ENCODE measurements at regions not wholly inside any gene's neighbourhood (a gene's known extent, or its start where the extent isn't known, plus 50 kb on each side); places are given as distances from the start of the nearest gene placed in this dataset.

DNA sequence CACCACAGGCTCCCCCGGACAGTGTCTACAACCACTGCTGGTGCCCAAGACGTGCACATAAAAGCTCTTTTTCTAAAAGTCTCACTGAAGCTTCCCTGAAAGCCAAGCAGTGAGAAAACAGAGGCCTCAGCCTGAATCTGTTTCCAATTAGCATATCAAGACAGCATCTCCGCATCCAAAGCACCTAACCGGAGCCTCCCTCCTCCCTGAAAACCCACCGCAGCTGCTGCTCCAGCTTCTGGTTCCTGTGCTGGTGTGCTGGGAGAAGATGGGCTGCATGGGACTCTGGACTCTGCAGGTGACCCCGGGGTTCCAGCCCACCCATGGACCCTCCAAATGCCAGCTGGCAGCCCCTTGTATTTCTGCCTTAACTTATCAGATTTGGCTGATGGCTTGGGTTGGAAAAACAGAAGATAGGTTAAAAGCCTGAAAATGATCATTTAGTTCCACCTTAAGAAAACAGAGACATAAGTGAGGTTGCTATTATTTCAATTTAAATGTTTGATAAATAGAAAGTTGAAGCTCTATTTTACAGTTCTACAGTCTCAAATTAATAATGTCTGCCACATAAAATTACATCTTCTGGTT lies 103.3 kb downstream of the TMEM18 start:
- no peaks in the 10 kb centered on the region for H3K9me3 ChIP-seq
- H3K4me3 ChIP-seq (replicated peaks in 1 of 3) = no peak overlapping the region
- 66 to 71% methylated on average over 6 of the region's 6 CpGs for WGBS, 2 donors
- DNase-seq = no peak
- no peak overlapping the region for H3K27ac ChIP-seq
- H3K36me3 ChIP-seq = no peaks in the 10 kb centered on the region
- intact Hi-C loops (cut with DNase I) = no loop called here
- H3K27me3 ChIP-seq = no peaks in the 10 kb centered on the region
- no peak for TF ChIP-seq POLR2A (IDR thresholded peaks at IDR 0.05)
- TF ChIP-seq, protein P1, sequence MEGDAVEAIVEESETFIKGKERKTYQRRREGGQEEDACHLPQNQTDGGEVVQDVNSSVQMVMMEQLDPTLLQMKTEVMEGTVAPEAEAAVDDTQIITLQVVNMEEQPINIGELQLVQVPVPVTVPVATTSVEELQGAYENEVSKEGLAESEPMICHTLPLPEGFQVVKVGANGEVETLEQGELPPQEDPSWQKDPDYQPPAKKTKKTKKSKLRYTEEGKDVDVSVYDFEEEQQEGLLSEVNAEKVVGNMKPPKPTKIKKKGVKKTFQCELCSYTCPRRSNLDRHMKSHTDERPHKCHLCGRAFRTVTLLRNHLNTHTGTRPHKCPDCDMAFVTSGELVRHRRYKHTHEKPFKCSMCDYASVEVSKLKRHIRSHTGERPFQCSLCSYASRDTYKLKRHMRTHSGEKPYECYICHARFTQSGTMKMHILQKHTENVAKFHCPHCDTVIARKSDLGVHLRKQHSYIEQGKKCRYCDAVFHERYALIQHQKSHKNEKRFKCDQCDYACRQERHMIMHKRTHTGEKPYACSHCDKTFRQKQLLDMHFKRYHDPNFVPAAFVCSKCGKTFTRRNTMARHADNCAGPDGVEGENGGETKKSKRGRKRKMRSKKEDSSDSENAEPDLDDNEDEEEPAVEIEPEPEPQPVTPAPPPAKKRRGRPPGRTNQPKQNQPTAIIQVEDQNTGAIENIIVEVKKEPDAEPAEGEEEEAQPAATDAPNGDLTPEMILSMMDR (IDR thresholded peaks at IDR 0.05) = no peak
- H3K4me1 ChIP-seq = no peaks in the 10 kb centered on the region

DNA sequence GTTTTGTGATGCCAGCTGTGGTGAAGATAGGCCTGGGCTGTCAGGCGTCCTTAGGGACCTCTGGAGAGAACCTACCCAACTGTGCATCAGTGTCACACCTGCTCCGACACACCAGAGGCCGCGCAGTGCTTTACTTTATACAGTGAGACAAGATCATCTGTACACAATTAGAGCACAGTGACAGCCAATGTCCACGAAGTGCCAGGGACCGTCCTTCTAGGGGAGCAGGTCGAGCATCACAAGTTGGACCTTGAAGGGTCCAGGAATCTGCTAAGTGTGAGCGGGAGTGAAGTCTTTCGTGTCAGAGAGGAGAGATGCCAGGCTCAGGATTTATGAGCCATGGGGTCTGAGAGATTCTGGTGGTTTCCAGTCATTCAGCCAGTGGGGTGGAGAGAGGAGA lies 104.2 kb downstream of the TMEM18 start:
- 91 to 93% methylated on average over 9 of the region's 9 CpGs for WGBS, 2 donors

DNA sequence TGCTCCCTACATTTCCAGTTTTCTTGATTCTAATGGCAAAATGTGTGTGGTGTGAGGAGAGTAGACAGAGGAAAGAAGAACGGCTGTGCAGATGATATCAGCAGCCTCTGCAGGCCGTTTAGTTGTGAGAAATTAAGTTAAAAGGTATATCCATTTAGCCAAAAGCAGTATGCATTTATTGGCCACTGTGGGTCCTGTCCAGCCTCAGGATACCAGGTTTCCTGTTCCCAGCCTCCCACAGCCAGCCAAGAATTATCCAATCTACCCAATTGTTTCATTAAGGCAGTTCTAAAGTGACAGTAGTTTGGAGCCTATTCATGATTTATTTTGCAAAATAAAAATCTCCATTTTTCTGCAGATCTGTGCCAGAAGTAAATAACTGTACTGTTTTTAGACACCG lies 107.5 kb downstream of the TMEM18 start:
- no peaks in the 10 kb centered on the region for H3K9me3 ChIP-seq
- intact Hi-C loops (cut with DNase I) = no loop called here
- peaks cover 5 to 20% of the 10 kb centered on the region in 2 donors for H3K4me1 ChIP-seq
- 74 to 79% methylated on average over 3 of the region's 3 CpGs for WGBS, 2 donors
- no peaks in the 10 kb centered on the region for H3K27me3 ChIP-seq
- no peak overlapping the region for H3K27ac ChIP-seq
- no peaks in the 10 kb centered on the region for H3K36me3 ChIP-seq
- DNase-seq = no peak
- no peak overlapping the region for H3K4me3 ChIP-seq (replicated peaks in 1 of 3)
- TF ChIP-seq, protein P1 (IDR thresholded peaks at IDR 0.05) = no peak
- no peak for TF ChIP-seq POLR2A (IDR thresholded peaks at IDR 0.05)

More for the DNA sequence above, 104.2 kb downstream of the TMEM18 start:
- H3K27ac ChIP-seq = no peak overlapping the region
- no peaks in the 10 kb centered on the region for H3K27me3 ChIP-seq
- no peak for DNase-seq
- TF ChIP-seq POLR2A (IDR thresholded peaks at IDR 0.05) = no peak
- TF ChIP-seq, protein P1 (IDR thresholded peaks at IDR 0.05) = no peak
- H3K4me1 ChIP-seq = peaks cover 0 to under 1% of the 10 kb centered on the region in 2 donors
- intact Hi-C loops (cut with DNase I) = no loop called here
- H3K4me3 ChIP-seq (replicated peaks in 1 of 3) = no peak overlapping the region
- H3K36me3 ChIP-seq = no peaks in the 10 kb centered on the region
- H3K9me3 ChIP-seq = no peaks in the 10 kb centered on the region

DNA sequence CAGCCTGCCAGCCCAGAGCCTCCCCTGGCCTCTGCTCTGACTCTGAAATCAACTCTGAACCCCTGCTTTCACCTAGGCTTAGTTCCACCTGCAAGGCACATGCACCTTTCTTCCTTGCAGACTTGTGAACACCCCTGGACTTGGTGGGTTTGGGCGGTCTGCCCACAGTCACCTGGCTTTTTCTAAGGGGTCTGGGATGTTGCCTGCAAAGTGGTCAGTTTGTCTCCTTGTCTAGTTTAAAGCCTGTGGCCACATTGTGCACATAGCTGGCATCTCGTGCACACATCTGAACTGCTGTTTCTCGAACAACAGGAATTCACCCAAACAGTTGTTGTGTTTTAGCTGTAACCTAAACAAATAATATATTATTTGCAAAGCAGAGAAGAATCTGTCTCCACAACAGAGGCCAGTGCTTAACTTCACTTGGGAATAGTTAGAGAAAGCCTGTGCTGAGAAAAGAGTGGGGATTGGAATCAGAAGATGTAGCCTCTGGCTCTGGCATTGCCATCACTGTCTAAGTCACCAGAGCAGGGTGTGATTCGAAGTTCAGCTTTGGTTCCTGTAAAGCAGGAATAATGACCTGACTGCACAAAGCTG lies 108.5 kb downstream of the TMEM18 start:
- TF ChIP-seq POLR2A (IDR thresholded peaks at IDR 0.05) = no peak

DNA sequence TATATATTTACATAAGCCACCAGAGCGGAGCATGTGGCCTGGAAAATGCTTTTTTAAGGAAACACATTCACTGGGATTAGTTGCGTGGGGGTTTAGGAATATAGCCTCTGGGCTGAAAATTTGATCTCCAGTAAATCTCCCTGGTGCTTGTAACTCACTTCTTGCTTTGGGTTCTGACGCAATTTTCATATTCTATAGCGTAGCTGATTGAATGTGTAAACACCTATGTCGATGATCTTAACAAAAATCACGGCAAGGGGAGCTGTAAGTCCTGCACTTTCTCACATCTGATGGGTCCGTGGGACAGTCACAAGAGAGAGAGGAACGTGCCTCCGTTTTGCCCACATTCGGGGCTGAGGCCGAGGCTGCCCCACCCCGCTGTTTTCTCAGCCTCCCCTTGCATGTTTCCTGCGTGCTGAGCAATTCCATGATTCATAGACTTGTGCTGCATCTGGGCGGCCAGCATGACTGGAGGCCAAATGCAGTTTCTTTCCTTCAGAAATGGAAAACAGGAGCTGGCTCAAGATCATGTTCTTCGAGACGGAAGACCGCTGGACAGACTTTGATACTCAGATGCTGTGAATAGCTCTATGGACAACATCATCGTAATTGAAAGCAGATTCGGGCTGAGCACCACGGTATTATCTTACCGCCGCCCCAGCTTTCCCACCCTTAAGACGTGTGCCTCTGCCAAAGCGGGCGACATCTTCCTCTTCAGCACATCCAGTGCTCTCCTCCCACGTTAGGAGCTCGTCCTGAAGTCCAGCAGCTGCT lies 109.2 kb downstream of the TMEM18 start:
- Histone ChIP-seq H3K9me3 (no peaks in the 10 kb centered on the region), H3K36me3 (no peaks in the 10 kb centered on the region), H3K4me3 (replicated peaks in 1 of 3) (no peak overlapping the region), H3K27ac (peak overlapping the region in 1 of 3 donors; percentile 33), H3K4me1 (peaks cover 5 to 20% of the 10 kb centered on the region in 2 donors), H3K27me3 (no peaks in the 10 kb centered on the region)
- TF ChIP-seq, protein P1 (IDR thresholded peaks at IDR 0.05) = no peak
- TF ChIP-seq POLR2A (IDR thresholded peaks at IDR 0.05) = no peak
- DNase-seq = no peak
- WGBS, 2 donors = 78 to 84% methylated on average over 27 of the region's 27 CpGs
- intact Hi-C loops (cut with DNase I) = no loop called here

More for the DNA sequence above, 108.5 kb downstream of the TMEM18 start:
- peak overlapping the region in 1 of 3 donors; percentile 33 for H3K27ac ChIP-seq
- H3K4me3 ChIP-seq (replicated peaks in 1 of 3) = no peak overlapping the region
- intact Hi-C loops (cut with DNase I) = no loop called here
- H3K9me3 ChIP-seq = no peaks in the 10 kb centered on the region
- WGBS, 2 donors = 84 to 88% methylated on average over 4 of the region's 4 CpGs
- no peaks in the 10 kb centered on the region for H3K27me3 ChIP-seq
- peaks cover 5 to 20% of the 10 kb centered on the region in 2 donors for H3K4me1 ChIP-seq
- no peak for DNase-seq
- H3K36me3 ChIP-seq = no peaks in the 10 kb centered on the region

Measured in thyroid gland (tissue), 4 donors.